GM12891 (cell line): ENCODE measurements at regions not wholly inside any gene's neighbourhood (a gene's known extent, or its start where the extent isn't known, plus 50 kb on each side); places are given as distances from the start of the nearest gene placed in this dataset.

ENCODE experiments used
- PAX5 ChIP-seq: IDR thresholded peaks from 2 replicates; pipeline ENCODE4 v1.6.1; 2011; ENCODE audit warnings: low read length, moderate library complexity, mild to moderate bottlenecking; ENCODE audit not compliant: insufficient read depth, severe bottlenecking
- POLR2A ChIP-seq: IDR thresholded peaks from 2 replicates; pipeline ENCODE4 v1.6.1; 2011; ENCODE audit warnings: low read depth, low read length, control low read depth
- POLR2AphosphoS5 ChIP-seq: IDR thresholded peaks from 2 replicates; pipeline ENCODE4 v1.6.1; 2011; ENCODE audit warnings: low read depth, low read length, control low read depth
- TAF1 ChIP-seq: IDR thresholded peaks from 2 replicates; pipeline ENCODE4 v1.6.1; 2011; ENCODE audit warnings: low read depth, low read length, control low read depth

DNA sequence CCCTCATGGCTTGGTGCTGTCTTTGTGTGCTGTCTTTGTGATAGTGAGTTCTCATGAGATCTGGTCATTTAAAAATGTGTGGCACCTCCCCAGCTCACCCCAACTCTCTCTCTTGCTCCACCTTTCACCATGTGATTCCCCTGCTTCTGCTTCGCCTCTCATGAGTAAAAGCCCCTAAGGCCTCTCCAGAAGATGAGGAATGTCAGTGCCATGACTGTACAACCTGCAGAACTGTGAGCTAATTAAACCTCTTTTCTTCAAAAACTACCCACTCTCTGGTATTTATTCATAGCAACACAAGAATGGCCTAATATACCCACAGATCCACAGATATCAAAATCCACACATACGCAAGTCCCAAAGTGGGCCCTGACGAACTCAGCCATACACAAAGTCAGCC is 88.9 kb upstream of the PPP2R5A start:
- TF ChIP-seq POLR2AphosphoS5 (no peak), POLR2A (no peak), TAF1 (no peak), PAX5 (no peak)
